ENCODE measurements at regions not wholly inside any gene's neighbourhood (a gene's known extent, or its start where the extent isn't known, plus 50 kb on each side); places are given as distances from the start of the nearest gene placed in this dataset.

DNA sequence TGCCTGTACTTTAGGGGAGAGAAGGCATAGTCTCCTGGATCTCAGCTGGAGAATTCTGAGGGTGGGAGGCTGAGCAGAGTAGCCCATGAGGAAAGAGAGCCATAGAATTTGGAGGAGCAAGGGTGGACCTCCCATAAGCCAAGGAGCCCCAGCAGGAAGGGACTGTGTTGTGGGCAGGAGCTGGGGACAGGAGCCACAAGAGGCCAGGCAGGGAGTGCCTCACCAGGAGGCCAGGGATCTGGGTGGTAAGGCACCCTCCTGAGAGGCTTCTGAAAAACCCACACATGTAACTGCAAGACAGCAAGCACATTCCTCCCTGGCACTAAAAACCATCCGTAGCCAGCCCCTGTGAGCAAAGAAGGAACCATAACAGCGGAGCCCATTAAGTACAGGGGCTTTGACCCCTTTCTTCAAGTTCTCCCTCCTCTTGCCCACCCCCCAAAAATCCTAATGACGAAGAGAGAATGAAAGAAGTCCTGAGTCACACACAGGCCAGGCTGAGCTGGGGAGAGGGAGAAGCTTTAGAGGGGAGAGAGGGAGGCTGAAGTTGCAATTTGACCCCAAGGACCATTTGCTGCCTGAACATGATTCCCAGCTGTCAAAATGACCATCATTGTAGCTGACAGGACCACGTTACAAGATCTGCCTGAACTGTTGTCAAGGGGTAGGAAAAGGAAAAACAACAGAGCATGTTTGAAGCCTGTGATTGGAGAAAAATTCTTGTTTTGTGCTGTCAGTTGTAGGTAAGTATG, 82.6 kb downstream of the TRIM42 start:
- Histone ChIP-seq H3K4me3 (ENCODE audit: control insufficient read depth in 1 of 2, extremely low read depth in 1 of 2, low read length in 1 of 2) (no peak overlapping the region), H3K27ac (ENCODE audit: low read length) (no peak overlapping the region), H3K27me3 (replicated peaks in 1 of 2; ENCODE audit: control insufficient read depth in 2 of 2, extremely low read depth in 1 of 2, insufficient read depth in 2 of 2, low read length in 1 of 2) (peaks cover 0 to 5% of the 10 kb centered on the region in 2 experiments), H3K36me3 (ENCODE audit: control insufficient read depth in 2 of 2, extremely low read depth in 1 of 2, insufficient read depth in 1 of 2, low read length in 1 of 2) (no peaks in the 10 kb centered on the region), H3K9me3 (no peaks in the 10 kb centered on the region), H3K4me1 (ENCODE audit: control insufficient read depth in 1 of 2, extremely low read depth in 1 of 2, insufficient read depth in 2 of 2, low read length in 2 of 2) (peaks cover 7 to 15% of the 10 kb centered on the region in 2 experiments)
- Mint-ChIP-seq H3K27ac (no peak overlapping the region), H3K27me3 (peaks cover 0 to 10% of the 10 kb centered on the region in 2 donors), H3K4me3 (no peak overlapping the region), H3K36me3 (no peaks in the 10 kb centered on the region), H3K4me1 (peaks cover 0 to 11% (median 2%) of the 10 kb centered on the region in 3 donors), H3K9me3 (no peaks in the 10 kb centered on the region)
- ChIA-PET CTCF (no interaction called here), POLR2A (no interaction called here)
- WGBS (ENCODE audit: insufficient coverage) = 86% methylated on average over 2 of the region's 4 CpGs
- no peak for ATAC-seq (replicated peaks in 1 of 4)
- DNase-seq = no peak

DNA sequence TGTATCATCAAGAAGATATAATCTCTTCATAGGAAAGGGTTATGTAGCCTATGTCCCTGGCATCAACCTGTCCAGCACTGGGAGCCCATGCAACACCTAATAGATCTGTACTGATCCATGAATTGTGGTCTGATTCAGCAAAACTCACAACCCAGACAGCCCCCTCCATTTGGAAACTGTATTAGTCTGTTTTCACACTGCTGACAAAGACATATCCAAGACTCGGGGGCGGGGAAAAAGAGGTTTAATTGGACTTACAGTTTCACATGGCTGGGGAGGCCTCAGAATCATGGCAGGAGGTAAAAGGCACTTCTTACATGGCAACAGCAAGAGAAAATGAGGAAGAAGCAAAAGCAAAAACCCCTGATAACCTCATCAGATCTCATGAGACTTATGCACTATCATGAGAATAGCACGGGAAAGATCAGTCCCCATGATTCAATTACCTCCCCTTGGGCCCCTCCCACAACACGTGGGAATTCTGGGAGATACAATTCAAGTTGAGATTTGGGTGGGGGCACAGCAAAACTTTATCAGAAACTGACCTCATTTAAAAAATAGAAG, 83.3 kb downstream of the TRIM42 start:
- POLR2A ChIA-PET = no interaction called here
- ATAC-seq (replicated peaks in 1 of 4) = no peak
- WGBS (ENCODE audit: insufficient coverage) = no CpG with 5 or more reads among the region's 4 CpGs

DNA sequence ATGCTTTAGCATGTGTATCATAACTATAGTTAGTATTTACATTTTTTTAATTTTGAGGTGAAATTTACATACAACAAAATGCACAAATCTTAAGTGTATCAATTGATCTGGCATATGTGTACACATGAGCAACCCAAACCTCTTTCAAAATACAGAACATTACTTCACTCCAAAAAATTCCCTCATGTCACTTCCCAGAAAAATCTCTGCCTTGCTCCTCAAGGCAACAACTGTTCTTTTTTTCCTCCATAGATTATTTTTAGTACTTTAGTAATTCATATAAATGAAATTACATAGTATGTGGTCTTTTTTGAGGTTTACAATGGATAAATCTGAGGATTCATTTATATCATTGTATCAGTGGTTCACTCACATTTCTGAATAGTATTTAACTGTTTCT, 84.9 kb downstream of the TRIM42 start:
- peaks cover 0 to 5% (median 0%) of the 10 kb centered on the region in 3 donors for H3K4me1 Mint-ChIP-seq
- H3K9me3 ChIP-seq = no peaks in the 10 kb centered on the region
- CTCF ChIA-PET = no interaction called here
- peaks cover 0 to 5% of the 10 kb centered on the region in 2 experiments for H3K27me3 ChIP-seq (replicated peaks in 1 of 2; ENCODE audit: control insufficient read depth in 2 of 2, extremely low read depth in 1 of 2, insufficient read depth in 2 of 2, low read length in 1 of 2)
- H3K36me3 Mint-ChIP-seq = no peaks in the 10 kb centered on the region
- H3K4me3 Mint-ChIP-seq = no peak overlapping the region
- ATAC-seq (replicated peaks in 1 of 4) = no peak
- H3K9me3 Mint-ChIP-seq = no peaks in the 10 kb centered on the region
- no peak overlapping the region for H3K4me3 ChIP-seq (ENCODE audit: control insufficient read depth in 1 of 2, extremely low read depth in 1 of 2, low read length in 1 of 2)
- H3K27me3 Mint-ChIP-seq = peaks cover under 1 to 8% of the 10 kb centered on the region in 2 donors
- no peak overlapping the region for H3K27ac Mint-ChIP-seq
- no peak for DNase-seq
- no peak overlapping the region for H3K27ac ChIP-seq (ENCODE audit: low read length)
- no peaks in the 10 kb centered on the region for H3K36me3 ChIP-seq (ENCODE audit: control insufficient read depth in 2 of 2, extremely low read depth in 1 of 2, insufficient read depth in 1 of 2, low read length in 1 of 2)
- peaks cover 7 to 15% of the 10 kb centered on the region in 2 experiments for H3K4me1 ChIP-seq (ENCODE audit: control insufficient read depth in 1 of 2, extremely low read depth in 1 of 2, insufficient read depth in 2 of 2, low read length in 2 of 2)
- POLR2A ChIA-PET = no interaction called here

More for the DNA sequence above, 83.3 kb downstream of the TRIM42 start:
- Histone ChIP-seq H3K27me3 (replicated peaks in 1 of 2; ENCODE audit: control insufficient read depth in 2 of 2, extremely low read depth in 1 of 2, insufficient read depth in 2 of 2, low read length in 1 of 2) (peaks cover 0 to 5% of the 10 kb centered on the region in 2 experiments), H3K27ac (ENCODE audit: low read length) (no peak overlapping the region), H3K36me3 (ENCODE audit: control insufficient read depth in 2 of 2, extremely low read depth in 1 of 2, insufficient read depth in 1 of 2, low read length in 1 of 2) (no peaks in the 10 kb centered on the region), H3K4me3 (ENCODE audit: control insufficient read depth in 1 of 2, extremely low read depth in 1 of 2, low read length in 1 of 2) (no peak overlapping the region), H3K4me1 (ENCODE audit: control insufficient read depth in 1 of 2, extremely low read depth in 1 of 2, insufficient read depth in 2 of 2, low read length in 2 of 2) (peaks cover 7 to 15% of the 10 kb centered on the region in 2 experiments), H3K9me3 (no peaks in the 10 kb centered on the region)
- no peak for DNase-seq
- Mint-ChIP-seq H3K27me3 (peaks cover 0 to 8% of the 10 kb centered on the region in 2 donors), H3K9me3 (no peaks in the 10 kb centered on the region), H3K4me3 (no peak overlapping the region), H3K36me3 (no peaks in the 10 kb centered on the region), H3K27ac (no peak overlapping the region), H3K4me1 (peaks cover 0 to 6% (median 2%) of the 10 kb centered on the region in 3 donors)
- CTCF ChIA-PET = no interaction called here

DNA sequence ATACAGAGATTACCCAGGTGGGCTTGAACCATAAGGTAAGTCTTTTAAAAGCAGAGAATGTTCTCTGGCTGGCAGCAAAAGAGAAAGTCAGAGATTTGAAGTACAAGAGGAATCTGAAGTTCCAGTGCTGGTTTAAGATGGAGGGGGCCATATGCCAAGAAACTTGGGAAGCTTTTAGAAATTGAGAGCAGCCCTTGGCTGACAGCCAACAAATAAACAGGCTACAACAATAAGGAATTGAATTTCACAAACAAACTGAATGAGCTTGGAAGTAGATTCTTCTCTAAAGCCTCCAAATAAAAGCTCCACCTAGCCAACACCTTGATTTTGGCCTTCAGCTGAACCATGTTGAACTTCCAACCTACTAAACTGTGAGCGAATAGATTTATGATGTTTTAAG, 85.7 kb downstream of the TRIM42 start:
- H3K4me1 Mint-ChIP-seq = peaks cover 0 to 5% (median 0%) of the 10 kb centered on the region in 3 donors
- no peak overlapping the region for H3K4me3 Mint-ChIP-seq
- Histone ChIP-seq H3K36me3 (ENCODE audit: control insufficient read depth in 2 of 2, extremely low read depth in 1 of 2, insufficient read depth in 1 of 2, low read length in 1 of 2) (no peaks in the 10 kb centered on the region), H3K27ac (ENCODE audit: low read length) (no peak overlapping the region), H3K27me3 (replicated peaks in 1 of 2; ENCODE audit: control insufficient read depth in 2 of 2, extremely low read depth in 1 of 2, insufficient read depth in 2 of 2, low read length in 1 of 2) (no peaks in the 10 kb centered on the region), H3K4me1 (ENCODE audit: control insufficient read depth in 1 of 2, extremely low read depth in 1 of 2, insufficient read depth in 2 of 2, low read length in 2 of 2) (peaks cover 7 to 15% of the 10 kb centered on the region in 2 experiments), H3K4me3 (ENCODE audit: control insufficient read depth in 1 of 2, extremely low read depth in 1 of 2, low read length in 1 of 2) (no peak overlapping the region), H3K9me3 (no peaks in the 10 kb centered on the region)
- WGBS (ENCODE audit: insufficient coverage) = no CpG with 5 or more reads among the region's 1 CpG
- ChIA-PET POLR2A (no interaction called here), CTCF (no interaction called here)
- H3K27me3 Mint-ChIP-seq = peaks cover 5 to 7% of the 10 kb centered on the region in 2 donors
- H3K9me3 Mint-ChIP-seq = no peaks in the 10 kb centered on the region
- ATAC-seq (replicated peaks in 1 of 4) (no peak), DNase-seq (no peak)
- H3K36me3 Mint-ChIP-seq = no peaks in the 10 kb centered on the region
- H3K27ac Mint-ChIP-seq = no peak overlapping the region

DNA sequence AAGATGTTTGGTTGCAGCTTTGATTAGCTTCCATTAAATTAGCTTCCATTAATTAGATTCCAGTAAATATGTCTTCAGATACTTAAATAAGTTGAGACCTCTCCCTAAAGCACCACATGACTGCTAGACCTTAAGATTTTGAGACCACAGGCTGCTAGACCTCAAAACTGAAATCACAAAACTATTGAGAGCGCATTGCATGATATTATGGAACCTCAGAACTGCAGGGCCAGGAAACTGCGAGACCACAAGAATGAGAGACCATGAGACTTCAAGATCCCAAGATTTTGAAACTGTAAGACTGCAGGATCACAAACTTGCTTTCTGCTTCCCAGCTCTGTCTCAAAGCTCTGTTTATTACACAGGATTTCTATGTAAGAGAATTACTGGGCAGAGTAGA, 87.4 kb downstream of the TRIM42 start:
- Histone ChIP-seq H3K27ac (ENCODE audit: low read length) (no peak overlapping the region), H3K36me3 (ENCODE audit: control insufficient read depth in 2 of 2, extremely low read depth in 1 of 2, insufficient read depth in 1 of 2, low read length in 1 of 2) (no peaks in the 10 kb centered on the region), H3K4me3 (ENCODE audit: control insufficient read depth in 1 of 2, extremely low read depth in 1 of 2, low read length in 1 of 2) (no peak overlapping the region), H3K27me3 (replicated peaks in 1 of 2; ENCODE audit: control insufficient read depth in 2 of 2, extremely low read depth in 1 of 2, insufficient read depth in 2 of 2, low read length in 1 of 2) (no peaks in the 10 kb centered on the region), H3K4me1 (ENCODE audit: control insufficient read depth in 1 of 2, extremely low read depth in 1 of 2, insufficient read depth in 2 of 2, low read length in 2 of 2) (peaks cover 4 to 10% of the 10 kb centered on the region in 2 experiments), H3K9me3 (no peaks in the 10 kb centered on the region)
- H3K27me3 Mint-ChIP-seq = peaks cover 5 to 6% of the 10 kb centered on the region in 2 donors
- no peak overlapping the region for H3K27ac Mint-ChIP-seq
- no peaks in the 10 kb centered on the region for H3K9me3 Mint-ChIP-seq
- H3K4me3 Mint-ChIP-seq = no peak overlapping the region
- WGBS (ENCODE audit: insufficient coverage) = 37% methylated on average over 2 of the region's 2 CpGs
- CTCF ChIA-PET = no interaction called here
- no peaks in the 10 kb centered on the region for H3K36me3 Mint-ChIP-seq
- H3K4me1 Mint-ChIP-seq = no peaks in the 10 kb centered on the region
- POLR2A ChIA-PET = no interaction called here
- DNase-seq (no peak), ATAC-seq (replicated peaks in 1 of 4) (no peak)

DNA sequence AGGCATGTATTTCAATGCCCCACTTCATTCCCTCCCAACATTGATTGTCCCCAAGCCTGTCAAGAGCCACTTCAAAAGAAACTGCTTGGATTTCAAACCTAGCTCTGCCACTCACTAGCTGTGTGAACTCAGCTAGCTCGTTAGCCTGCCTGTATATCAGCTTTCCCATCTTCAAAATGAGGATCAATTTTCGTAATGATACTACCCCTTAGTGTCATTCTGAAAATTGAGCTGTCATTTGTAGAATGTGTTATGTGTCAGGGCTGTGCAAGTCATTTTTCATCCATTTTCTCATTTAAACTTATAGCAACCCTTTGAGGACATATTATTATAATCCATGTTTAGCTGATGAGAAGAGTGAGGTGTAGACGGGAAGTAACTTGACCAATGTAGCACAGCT, 88.6 kb downstream of the TRIM42 start:
- H3K27ac Mint-ChIP-seq = no peak overlapping the region
- no peaks in the 10 kb centered on the region for H3K36me3 Mint-ChIP-seq
- no peaks in the 10 kb centered on the region for H3K36me3 ChIP-seq (ENCODE audit: control insufficient read depth in 2 of 2, extremely low read depth in 1 of 2, insufficient read depth in 1 of 2, low read length in 1 of 2)
- H3K27ac ChIP-seq (ENCODE audit: low read length) = no peak overlapping the region
- H3K4me1 Mint-ChIP-seq = peaks cover 0 to under 1% (median 0%) of the 10 kb centered on the region in 3 donors
- POLR2A ChIA-PET = no interaction called here
- no peak overlapping the region for H3K4me3 Mint-ChIP-seq
- no peak for ATAC-seq (replicated peaks in 1 of 4)
- no peaks in the 10 kb centered on the region for H3K9me3 Mint-ChIP-seq
- WGBS (ENCODE audit: insufficient coverage) = no CpG with 5 or more reads among the region's 3 CpGs
- DNase-seq = no peak
- H3K4me1 ChIP-seq (ENCODE audit: control insufficient read depth in 1 of 2, extremely low read depth in 1 of 2, insufficient read depth in 2 of 2, low read length in 2 of 2) = peaks cover 0 to 7% of the 10 kb centered on the region in 2 experiments
- no peaks in the 10 kb centered on the region for H3K9me3 ChIP-seq
- no peak overlapping the region for H3K4me3 ChIP-seq (ENCODE audit: control insufficient read depth in 1 of 2, extremely low read depth in 1 of 2, low read length in 1 of 2)
- CTCF ChIA-PET = no interaction called here
- H3K27me3 ChIP-seq (replicated peaks in 1 of 2; ENCODE audit: control insufficient read depth in 2 of 2, extremely low read depth in 1 of 2, insufficient read depth in 2 of 2, low read length in 1 of 2) = no peaks in the 10 kb centered on the region
- peaks cover 5 to 7% of the 10 kb centered on the region in 2 donors for H3K27me3 Mint-ChIP-seq
